OCI-LY7 (cell line): ENCODE measurements at regions not wholly inside any gene's neighbourhood (a gene's known extent, or its start where the extent isn't known, plus 50 kb on each side); places are given as distances from the start of the nearest gene placed in this dataset.

ENCODE experiments used
- BruUV-seq: library from RNA; stranded (reverse); fragments of 400-500 nt; replicated peaks from 2 replicates; lab custom pipeline; 2021; lab: Mats Ljungman, UMichigan
- CTCF ChIA-PET: fragments of 300-600 bp; sonication (Branson Sonifier 250); formaldehyde crosslinking; loops from one replicate; lab custom pipeline; 2022; ENCODE audit warnings: antibody characterized with exemption; ENCODE audit not compliant: unreplicated experiment; lab: Charles Lee
- POLR2A ChIA-PET: fragments of 300-600 bp; sonication (Branson Sonifier 250); formaldehyde crosslinking; loops from one replicate; lab custom pipeline; 2022; ENCODE audit warnings: antibody characterized with exemption; lab: Charles Lee
- DNase-seq: peaks from one replicate; pipeline ENCODE4 v3.0.0-alpha.2; 2015; ENCODE audit warnings: low spot score
- H2AFZ ChIP-seq: fragments of 200-600 bp; sonication (generic), shearing (Covaris generic); 2 replicates; pipeline ENCODE4 v1.6.1; 2014; ENCODE audit warnings: mild to moderate bottlenecking, antibody characterized with exemption, low read length, moderate library complexity
- H3K27ac ChIP-seq: fragments of 200-600 bp; sonication (generic); 2 replicates; pipeline ENCODE4 v1.5.1; 2014; ENCODE audit warnings: mixed run types, low read depth, mild to moderate bottlenecking, moderate library complexity, low read length, inconsistent platforms; ENCODE audit not compliant: poor library complexity, severe bottlenecking
- H3K36me3 ChIP-seq: fragments of 200-600 bp; sonication (generic); 2 replicates; pipeline ENCODE4 v1.6.1; 2014; ENCODE audit warnings: mild to moderate bottlenecking, antibody characterized with exemption, low read length, moderate library complexity, mixed read lengths; ENCODE audit not compliant: insufficient read depth
- H3K4me1 ChIP-seq: fragments of 200-600 bp; sonication (generic); 2 replicates; pipeline ENCODE4 v1.5.1; 2014; ENCODE audit warnings: mild to moderate bottlenecking, low read length; ENCODE audit not compliant: insufficient read depth, poor library complexity, severe bottlenecking
- H3K4me2 ChIP-seq: fragments of 200-600 bp; sonication (generic); 2 replicates; pipeline ENCODE4 v1.6.1; 2014; ENCODE audit warnings: mild to moderate bottlenecking, low read length
- H3K4me3 ChIP-seq: fragments of 200-600 bp; sonication (generic); 2 replicates; pipeline ENCODE4 v1.5.1; 2014; ENCODE audit warnings: mild to moderate bottlenecking, low read depth, low read length; ENCODE audit not compliant: poor library complexity, severe bottlenecking
- H3K79me2 ChIP-seq: fragments of 200-600 bp; sonication (generic); 2 replicates; pipeline ENCODE4 v1.6.1; 2016; ENCODE audit warnings: low read depth, mild to moderate bottlenecking, low read length, moderate library complexity, mixed read lengths; ENCODE audit not compliant: insufficient read depth
- H3K9me2 ChIP-seq: fragments of 200-600 bp; sonication (generic); 2 replicates; pipeline ENCODE4 v1.6.1; 2016; ENCODE audit warnings: mild to moderate bottlenecking, low read length, mixed read lengths; ENCODE audit not compliant: insufficient read depth
- H3K9me3 ChIP-seq: fragments of 200-600 bp; sonication (generic); 2 replicates; pipeline ENCODE4 v1.6.1; 2014; ENCODE audit warnings: mild to moderate bottlenecking, mixed run types, low read length, mixed read lengths
- H4K20me1 ChIP-seq: fragments of 200-600 bp; sonication (generic); 2 replicates; pipeline ENCODE4 v1.6.1; 2014; ENCODE audit warnings: mild to moderate bottlenecking, antibody characterized with exemption, low read length, moderate library complexity, mixed read lengths; ENCODE audit not compliant: insufficient read depth
- CTCF ChIP-seq: fragments of 200-600 bp; sonication (generic); conservative IDR thresholded peaks from 2 replicates; pipeline ENCODE4 v1.5.1; 2014; ENCODE audit warnings: mild to moderate bottlenecking, antibody characterized with exemption, low read length, moderate library complexity, mixed read lengths
- EZH2phosphoT487 ChIP-seq: fragments of 200-600 bp; sonication (generic); IDR thresholded peaks from 2 replicates; pipeline ENCODE4 v1.6.1; 2018; ENCODE audit warnings: low read depth, borderline replicate concordance, mild to moderate bottlenecking, mixed run types, antibody characterized with exemption, low read length, moderate library complexity, mixed read lengths
- intact Hi-C: fragments of 100-400 bp; cut with micrococcal nuclease; formaldehyde crosslinking; loops from one replicate; pipeline ENCODE4 v1.10.0; 2022; ENCODE audit not compliant: unreplicated experiment

GRCh38 chr12:86860776-86861175 is 604.6 kb upstream of the MGAT4C start:
- no peak for DNase-seq
- BruUV-seq: no TSS peak
- Histone ChIP-seq H3K9me2 (no peaks in the 10 kb centered on the region), H4K20me1 (no peaks in the 10 kb centered on the region), H3K4me3 (no peak overlapping the region), H3K27ac (no peak overlapping the region), H3K4me1 (no peaks in the 10 kb centered on the region), H2AFZ (no peak overlapping the region), H3K9me3 (0 out of 2 replicates have a peak, but pooled peaks cover 5% of the 10 kb centered on the region), H3K36me3 (no peaks in the 10 kb centered on the region), H3K4me2 (no peak overlapping the region), H3K79me2 (no peaks in the 10 kb centered on the region)
- intact Hi-C loops: no loop called here
- TF ChIP-seq EZH2phosphoT487 (no peak), CTCF (no peak)
- POLR2A ChIA-PET: no interaction called here
- CTCF ChIA-PET: no interaction called here

GRCh38 chr12:86852451-86852850 is 596.3 kb upstream of the MGAT4C start:
- BruUV-seq: no TSS peak
- no peak overlapping the region for H3K4me3 ChIP-seq
- no peaks in the 10 kb centered on the region for H3K4me1 ChIP-seq
- no peak overlapping the region for H3K27ac ChIP-seq
- H3K9me2 ChIP-seq: no peaks in the 10 kb centered on the region
- no peaks in the 10 kb centered on the region for H4K20me1 ChIP-seq
- H3K4me2 ChIP-seq: no peak overlapping the region
- intact Hi-C loops: no loop called here
- no peaks in the 10 kb centered on the region for H3K9me3 ChIP-seq
- H3K79me2 ChIP-seq: no peaks in the 10 kb centered on the region
- TF ChIP-seq CTCF (no peak), EZH2phosphoT487 (no peak)
- POLR2A ChIA-PET: interaction anchor here (0.6 kb wide), 1 partner anchor 1897 kb away, joined by 3 read pairs; no protein-coding TSS in a partner anchor
- no peak overlapping the region for H2AFZ ChIP-seq
- H3K36me3 ChIP-seq: no peaks in the 10 kb centered on the region
- DNase-seq: no peak
- CTCF ChIA-PET: no interaction called here

GRCh38 chr12:86838711-86839110 is 582.5 kb upstream of the MGAT4C start:
- DNase-seq: no peak
- no peak overlapping the region for H3K4me3 ChIP-seq
- no TSS peak for BruUV-seq
- H3K4me2 ChIP-seq: no peak overlapping the region
- H3K4me1 ChIP-seq: no peaks in the 10 kb centered on the region
- no peaks in the 10 kb centered on the region for H3K9me2 ChIP-seq
- H2AFZ ChIP-seq: no peak overlapping the region
- H3K36me3 ChIP-seq: no peaks in the 10 kb centered on the region
- TF ChIP-seq CTCF (no peak), EZH2phosphoT487 (no peak)
- H3K27ac ChIP-seq: no peak overlapping the region
- intact Hi-C loops: no loop called here
- no peaks in the 10 kb centered on the region for H4K20me1 ChIP-seq
- no peaks in the 10 kb centered on the region for H3K79me2 ChIP-seq
- ChIA-PET CTCF (no interaction called here), POLR2A (no interaction called here)
- H3K9me3 ChIP-seq: no peaks in the 10 kb centered on the region
